ENCODE measurements at regions not wholly inside any gene's neighbourhood (a gene's known extent, or its start where the extent isn't known, plus 50 kb on each side); places are given as distances from the start of the nearest gene placed in this dataset.

DNA sequence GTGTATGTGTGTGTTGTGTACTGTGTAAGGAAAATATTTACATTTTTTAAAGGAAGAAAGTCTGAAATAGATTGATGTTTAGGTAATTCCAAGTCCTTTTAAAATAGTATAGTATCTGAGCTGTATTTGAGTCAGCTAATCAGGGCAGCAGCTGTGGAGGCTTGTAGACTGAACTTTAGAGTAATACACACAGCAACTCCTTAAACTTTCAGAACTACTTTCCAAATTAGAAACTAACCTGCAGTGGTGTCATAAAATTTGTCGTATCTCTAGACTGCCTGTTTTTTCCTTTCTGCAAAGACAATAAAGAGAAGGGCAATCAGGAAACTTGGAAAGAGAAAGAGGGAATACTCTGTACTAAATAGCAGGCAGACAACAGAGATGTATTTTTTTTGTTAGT, 391.0 kb upstream of the AZI2 start:
- Mint-ChIP-seq H3K27me3 (no peaks in the 10 kb centered on the region), H3K27ac (no peak overlapping the region), H3K36me3 (ENCODE audit: low read depth) (no peaks in the 10 kb centered on the region), H3K4me1 (ENCODE audit: low read depth) (no peaks in the 10 kb centered on the region), H3K4me3 (no peak overlapping the region), H3K9me3 (peaks cover 6% of the 10 kb centered on the region)

DNA sequence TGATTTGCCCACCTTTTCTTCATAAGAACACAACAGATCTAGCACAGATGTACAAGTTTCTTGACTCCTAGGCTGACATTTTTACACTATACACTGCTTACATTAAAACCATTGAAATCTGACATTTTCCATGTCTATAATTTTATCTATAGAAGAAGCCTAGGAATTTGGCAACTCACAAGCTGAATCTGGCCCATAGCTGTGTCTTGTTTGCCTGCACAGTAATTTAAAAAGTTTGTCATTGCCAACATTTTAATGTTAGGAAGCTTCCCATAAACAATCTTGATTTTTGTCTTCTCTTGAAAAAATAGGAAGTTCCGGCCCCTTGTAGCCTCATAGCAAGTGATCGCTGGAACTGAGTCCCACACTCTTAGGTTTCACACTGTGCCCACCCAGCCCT, 394.6 kb upstream of the AZI2 start:
- no peaks in the 10 kb centered on the region for H3K4me1 Mint-ChIP-seq (ENCODE audit: low read depth)
- no peaks in the 10 kb centered on the region for H3K27me3 Mint-ChIP-seq
- H3K4me3 Mint-ChIP-seq, result no peak overlapping the region
- H3K27ac Mint-ChIP-seq, result no peak overlapping the region
- no peaks in the 10 kb centered on the region for H3K36me3 Mint-ChIP-seq (ENCODE audit: low read depth)
- peaks cover 7% of the 10 kb centered on the region for H3K9me3 Mint-ChIP-seq

GRCh38 chr3:28743831-28744230, 395.2 kb upstream of the AZI2 start:
- Mint-ChIP-seq H3K27me3 (no peaks in the 10 kb centered on the region), H3K27ac (no peak overlapping the region), H3K36me3 (ENCODE audit: low read depth) (no peaks in the 10 kb centered on the region), H3K4me1 (ENCODE audit: low read depth) (no peaks in the 10 kb centered on the region), H3K9me3 (peaks cover 12% of the 10 kb centered on the region), H3K4me3 (no peak overlapping the region)

DNA sequence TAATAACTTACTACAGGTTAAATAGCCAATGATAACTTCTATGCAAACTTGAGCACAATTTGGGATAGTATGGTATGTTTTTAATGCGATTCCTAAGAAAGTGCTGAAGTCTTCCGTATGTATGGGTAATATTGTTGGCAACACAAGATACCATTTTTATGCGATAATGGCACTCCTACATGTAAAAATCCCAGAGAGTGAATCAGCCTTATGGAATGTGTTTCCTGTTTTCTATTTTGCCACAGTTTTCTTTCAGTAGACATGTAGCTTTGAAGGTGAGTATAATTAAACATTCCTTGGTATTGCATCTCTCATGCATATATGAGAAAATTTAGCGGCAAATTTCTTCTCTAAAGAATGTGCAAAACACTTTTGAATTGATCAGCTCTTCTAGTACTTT, 396.8 kb upstream of the AZI2 start:
- Mint-ChIP-seq H3K27ac (no peak overlapping the region), H3K27me3 (no peaks in the 10 kb centered on the region), H3K36me3 (ENCODE audit: low read depth) (no peaks in the 10 kb centered on the region), H3K4me3 (no peak overlapping the region), H3K9me3 (peaks cover 23% of the 10 kb centered on the region), H3K4me1 (ENCODE audit: low read depth) (no peaks in the 10 kb centered on the region)

- H3K9me3 Mint-ChIP-seq, result peaks cover 29% of the 10 kb centered on the region
- H3K4me3 Mint-ChIP-seq, result no peak overlapping the region
- H3K4me1 Mint-ChIP-seq (ENCODE audit: low read depth), result no peaks in the 10 kb centered on the region
- H3K27me3 Mint-ChIP-seq, result no peaks in the 10 kb centered on the region
- H3K27ac Mint-ChIP-seq, result no peak overlapping the region
- no peaks in the 10 kb centered on the region for H3K36me3 Mint-ChIP-seq (ENCODE audit: low read depth)
Observed at GRCh38 chr3:28745916-28746617, 397.4 kb upstream of the AZI2 start.

GRCh38 chr3:28746990-28747389, 398.4 kb upstream of the AZI2 start:
- no peaks in the 10 kb centered on the region for H3K4me1 Mint-ChIP-seq (ENCODE audit: low read depth)
- peaks cover 36% of the 10 kb centered on the region for H3K9me3 Mint-ChIP-seq
- H3K36me3 Mint-ChIP-seq (ENCODE audit: low read depth), result no peaks in the 10 kb centered on the region
- no peak overlapping the region for H3K27ac Mint-ChIP-seq
- H3K27me3 Mint-ChIP-seq, result no peaks in the 10 kb centered on the region
- no peak overlapping the region for H3K4me3 Mint-ChIP-seq

GRCh38 chr3:28751864-28752263, 403.2 kb upstream of the AZI2 start:
- Mint-ChIP-seq H3K27me3 (no peaks in the 10 kb centered on the region), H3K4me1 (ENCODE audit: low read depth) (no peaks in the 10 kb centered on the region), H3K27ac (no peak overlapping the region), H3K4me3 (no peak overlapping the region), H3K9me3 (peaks cover 36% of the 10 kb centered on the region), H3K36me3 (ENCODE audit: low read depth) (no peaks in the 10 kb centered on the region)

DNA sequence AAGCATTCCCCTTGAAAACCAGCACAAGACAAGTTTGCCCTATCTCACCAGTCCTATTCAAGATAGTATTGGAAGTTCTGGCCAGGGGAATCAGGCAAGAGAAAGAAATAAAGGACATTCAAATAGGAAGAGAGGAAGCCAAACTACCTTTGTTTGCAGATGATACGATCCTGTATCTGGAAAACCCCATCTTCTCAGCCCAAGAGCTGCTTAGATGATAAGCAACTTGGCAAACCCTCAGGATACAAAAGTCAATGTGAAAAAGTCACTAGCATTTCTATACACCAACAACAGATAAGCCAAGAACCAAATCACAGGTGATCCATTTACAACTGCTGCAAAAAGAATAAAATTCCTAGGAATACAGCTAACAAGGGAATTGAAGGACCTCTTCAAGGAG, 403.7 kb upstream of the AZI2 start:
- Mint-ChIP-seq H3K36me3 (ENCODE audit: low read depth) (no peaks in the 10 kb centered on the region), H3K27ac (no peak overlapping the region), H3K4me1 (ENCODE audit: low read depth) (no peaks in the 10 kb centered on the region), H3K4me3 (no peak overlapping the region), H3K9me3 (peaks cover 36% of the 10 kb centered on the region), H3K27me3 (no peaks in the 10 kb centered on the region)

GRCh38 chr3:28756056-28756455, 407.4 kb upstream of the AZI2 start:
- Mint-ChIP-seq H3K36me3 (ENCODE audit: low read depth) (no peaks in the 10 kb centered on the region), H3K4me3 (no peak overlapping the region), H3K4me1 (ENCODE audit: low read depth) (no peaks in the 10 kb centered on the region), H3K9me3 (peaks cover 7% of the 10 kb centered on the region), H3K27me3 (no peaks in the 10 kb centered on the region), H3K27ac (peak overlapping the region; percentile 33)

GRCh38 chr3:28758115-28758514, 409.5 kb upstream of the AZI2 start:
- no peaks in the 10 kb centered on the region for H3K27me3 Mint-ChIP-seq
- no peaks in the 10 kb centered on the region for H3K4me1 Mint-ChIP-seq (ENCODE audit: low read depth)
- H3K4me3 Mint-ChIP-seq, result no peak overlapping the region
- no peaks in the 10 kb centered on the region for H3K9me3 Mint-ChIP-seq
- no peaks in the 10 kb centered on the region for H3K36me3 Mint-ChIP-seq (ENCODE audit: low read depth)
- no peak overlapping the region for H3K27ac Mint-ChIP-seq

DNA sequence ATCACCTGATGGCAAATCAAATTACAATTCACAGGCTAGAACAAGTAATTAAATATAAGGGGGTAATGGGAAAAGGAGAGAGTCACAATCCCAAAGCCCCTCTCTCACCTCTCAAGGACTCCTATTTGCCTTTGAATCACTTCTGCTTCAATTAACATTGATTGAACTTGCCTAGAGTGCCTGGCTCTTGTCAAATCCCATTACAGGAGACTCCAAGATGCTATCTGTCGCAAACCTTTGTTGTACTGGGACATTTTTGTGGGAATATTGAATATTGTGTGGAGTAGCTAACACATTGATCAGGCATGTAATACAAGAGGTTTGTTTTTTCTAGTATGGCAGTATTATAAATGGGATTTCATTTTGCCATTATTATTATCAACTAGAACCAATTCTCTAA, 412.8 kb upstream of the AZI2 start:
- no peak overlapping the region for H3K27ac Mint-ChIP-seq
- no peaks in the 10 kb centered on the region for H3K4me1 Mint-ChIP-seq (ENCODE audit: low read depth)
- H3K9me3 Mint-ChIP-seq, result no peaks in the 10 kb centered on the region
- no peaks in the 10 kb centered on the region for H3K27me3 Mint-ChIP-seq
- no peak overlapping the region for H3K4me3 Mint-ChIP-seq
- H3K36me3 Mint-ChIP-seq (ENCODE audit: low read depth), result no peaks in the 10 kb centered on the region

- Mint-ChIP-seq H3K9me3 (peaks cover 11% of the 10 kb centered on the region), H3K4me3 (no peak overlapping the region), H3K27ac (no peak overlapping the region), H3K27me3 (no peaks in the 10 kb centered on the region), H3K36me3 (ENCODE audit: low read depth) (no peaks in the 10 kb centered on the region), H3K4me1 (ENCODE audit: low read depth) (no peaks in the 10 kb centered on the region)
Observed at GRCh38 chr3:28765194-28765593, 416.6 kb upstream of the AZI2 start.

- H3K9me3 Mint-ChIP-seq, result peaks cover 33% of the 10 kb centered on the region
- H3K36me3 Mint-ChIP-seq (ENCODE audit: low read depth), result no peaks in the 10 kb centered on the region
- no peak overlapping the region for H3K4me3 Mint-ChIP-seq
- no peak overlapping the region for H3K27ac Mint-ChIP-seq
- H3K4me1 Mint-ChIP-seq (ENCODE audit: low read depth), result no peaks in the 10 kb centered on the region
- H3K27me3 Mint-ChIP-seq, result no peaks in the 10 kb centered on the region
Observed at GRCh38 chr3:28768439-28768838, 419.8 kb upstream of the AZI2 start.

DNA sequence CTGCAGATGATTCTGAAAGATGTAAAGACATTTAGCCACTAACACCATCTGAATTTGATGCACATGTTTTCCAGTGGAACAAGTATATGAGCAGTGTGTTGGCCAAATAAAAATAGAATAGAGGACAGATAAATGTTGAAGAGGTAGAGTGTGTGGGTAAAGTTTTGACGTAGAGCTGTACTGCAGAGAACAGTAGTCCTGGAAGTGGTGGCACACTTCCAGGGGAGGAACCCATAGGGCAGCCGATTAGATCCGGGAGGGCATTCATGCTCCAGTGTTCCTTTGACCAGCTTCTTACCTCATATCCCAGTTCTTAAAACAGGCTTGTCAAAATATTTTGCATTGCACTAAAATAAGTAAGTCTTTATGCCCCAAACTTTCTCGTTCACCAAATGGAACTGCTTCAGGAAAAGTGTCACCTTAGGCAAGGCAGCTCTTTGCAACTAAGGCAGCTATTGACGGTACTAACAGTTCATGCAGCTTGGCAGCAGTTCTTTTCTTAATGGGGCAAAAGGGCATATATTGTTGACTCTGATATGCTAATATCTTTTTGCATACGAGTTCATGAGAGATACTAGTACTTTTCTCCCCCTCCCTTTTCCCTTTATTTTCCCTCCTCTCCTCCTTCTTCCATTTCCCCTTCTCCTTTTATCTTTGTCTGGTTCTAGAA, 429.3 kb upstream of the AZI2 start:
- no peaks in the 10 kb centered on the region for H3K27me3 Mint-ChIP-seq
- H3K4me1 Mint-ChIP-seq (ENCODE audit: low read depth), result no peaks in the 10 kb centered on the region
- peaks cover 6% of the 10 kb centered on the region for H3K9me3 Mint-ChIP-seq
- H3K27ac Mint-ChIP-seq, result no peak overlapping the region
- no peak overlapping the region for H3K4me3 Mint-ChIP-seq
- no peaks in the 10 kb centered on the region for H3K36me3 Mint-ChIP-seq (ENCODE audit: low read depth)

- Mint-ChIP-seq H3K27me3 (no peaks in the 10 kb centered on the region), H3K36me3 (ENCODE audit: low read depth) (no peaks in the 10 kb centered on the region), H3K4me3 (no peak overlapping the region), H3K27ac (no peak overlapping the region), H3K9me3 (no peaks in the 10 kb centered on the region), H3K4me1 (ENCODE audit: low read depth) (no peaks in the 10 kb centered on the region)
Observed at GRCh38 chr3:28780480-28780879, 431.9 kb upstream of the AZI2 start.

GRCh38 chr3:28781053-28781452, 432.4 kb upstream of the AZI2 start:
- Mint-ChIP-seq H3K4me3 (no peak overlapping the region), H3K27ac (no peak overlapping the region), H3K36me3 (ENCODE audit: low read depth) (no peaks in the 10 kb centered on the region), H3K9me3 (no peaks in the 10 kb centered on the region), H3K4me1 (ENCODE audit: low read depth) (no peaks in the 10 kb centered on the region), H3K27me3 (no peaks in the 10 kb centered on the region)

Measured in stimulated activated naive CD8-positive, alpha-beta T cell treated with anti-CD3 and anti-CD28 coated beads, Interleukin-15, Interleukin-2, amounts not matched to agents 100 ng/mL and 50 ng/mL, for 24 hours (primary cell).